NCI-H146 treated with DMSO at 0.1 percent for 48 hours (cell line): ENCODE measurements at regions not wholly inside any gene's neighbourhood (a gene's known extent, or its start where the extent isn't known, plus 50 kb on each side); places are given as distances from the start of the nearest gene placed in this dataset.
A peak's percentile ranks its signal among the peaks of the same experiment; 100 is the strongest.
"Not testable (repeated sequence)": the region's sequence is repeated elsewhere in the genome, so short reads cannot be mapped to it uniquely, and the experiment has no call there.

Experiments
- DNase-seq: peaks from one replicate; lab custom pipeline; 2025; ENCODE audit not compliant: unreplicated experiment; lab: John Stamatoyannopoulos, UW

DNA sequence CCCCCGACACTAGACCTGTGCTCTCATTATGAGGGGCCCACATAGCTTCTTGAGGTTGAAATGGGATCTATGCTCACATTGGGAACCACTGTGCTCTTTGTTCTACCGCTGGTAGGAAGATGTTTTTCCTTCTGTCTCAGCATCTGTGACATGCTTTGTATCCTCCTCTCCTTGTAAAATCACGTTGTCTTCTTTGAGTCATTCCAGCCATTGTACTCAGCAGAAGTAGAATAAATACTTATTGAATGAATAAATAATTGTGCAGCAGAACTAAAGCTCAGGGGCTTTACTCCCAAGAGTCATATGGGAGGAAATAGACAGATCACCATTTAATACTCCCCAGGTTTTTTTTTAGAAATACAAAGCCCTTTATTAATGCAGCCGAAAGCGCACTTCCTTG, 66.3 kb upstream of the EDEM3 start:
- DNase-seq = no peak

DNA sequence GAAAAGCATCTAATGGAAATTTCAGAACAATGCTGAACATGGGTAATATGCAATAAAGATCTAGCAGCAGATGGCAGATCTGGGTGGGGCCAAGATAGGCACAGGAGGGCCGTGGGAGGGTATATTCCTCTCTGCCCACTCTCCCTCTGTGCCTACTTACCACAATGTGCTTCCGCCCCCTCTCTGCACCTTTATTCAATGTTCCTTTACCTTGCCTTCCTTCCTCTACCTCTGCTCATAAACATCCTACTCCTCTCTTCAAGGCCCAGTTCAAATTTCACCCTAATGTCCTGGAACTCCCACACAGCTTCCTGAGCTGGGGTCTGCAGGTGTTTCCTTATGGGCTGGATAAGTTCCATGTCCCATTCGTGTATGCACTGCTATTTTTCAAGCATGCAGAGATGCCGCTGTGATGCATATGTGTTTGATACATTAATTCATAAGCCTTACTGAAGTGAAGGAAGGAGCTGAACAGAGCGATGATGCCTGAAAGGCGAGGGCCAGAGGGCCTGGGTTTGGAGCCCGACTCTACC, 65.6 kb upstream of the EDEM3 start:
- no peak for DNase-seq

DNA sequence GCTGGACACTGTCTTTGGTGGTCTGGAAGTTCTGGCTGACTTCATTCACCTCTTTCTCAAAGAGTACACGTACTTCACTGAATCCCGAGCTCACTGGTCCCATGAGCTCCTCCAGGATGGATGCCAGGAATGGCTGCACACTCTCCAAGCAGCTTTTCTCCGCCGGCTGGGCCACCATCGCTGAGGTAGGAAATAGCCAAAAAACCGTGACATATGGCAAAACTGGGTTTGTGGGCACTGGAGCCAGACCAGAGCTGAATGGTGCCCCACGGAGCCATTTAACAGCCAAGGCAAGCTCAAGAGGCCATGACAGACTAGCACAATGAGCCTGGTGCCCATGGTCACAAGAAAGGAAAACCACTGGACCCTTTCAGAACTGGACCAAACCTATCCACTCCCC, 64.0 kb upstream of the EDEM3 start:
- no peak for DNase-seq

DNA sequence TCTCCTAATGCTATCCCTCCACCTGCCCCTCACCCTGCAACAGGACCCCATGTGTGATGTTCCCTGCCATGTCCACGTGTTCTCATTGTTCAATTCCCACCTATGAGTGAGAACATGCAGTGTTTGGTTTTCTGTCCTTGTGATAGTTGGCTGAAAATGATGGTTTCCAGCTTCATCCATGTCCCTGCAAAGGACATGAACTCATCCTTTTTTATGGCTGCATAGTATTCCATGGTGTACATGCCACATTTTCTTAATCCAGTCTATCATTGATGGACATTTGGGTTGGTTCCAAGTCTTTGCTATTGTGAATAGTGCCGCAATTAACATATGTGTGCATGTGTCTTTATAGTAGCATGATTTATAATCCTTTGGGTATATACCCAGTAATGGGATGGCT, 62.3 kb upstream of the EDEM3 start:
- not testable (repeated sequence) for DNase-seq

DNA sequence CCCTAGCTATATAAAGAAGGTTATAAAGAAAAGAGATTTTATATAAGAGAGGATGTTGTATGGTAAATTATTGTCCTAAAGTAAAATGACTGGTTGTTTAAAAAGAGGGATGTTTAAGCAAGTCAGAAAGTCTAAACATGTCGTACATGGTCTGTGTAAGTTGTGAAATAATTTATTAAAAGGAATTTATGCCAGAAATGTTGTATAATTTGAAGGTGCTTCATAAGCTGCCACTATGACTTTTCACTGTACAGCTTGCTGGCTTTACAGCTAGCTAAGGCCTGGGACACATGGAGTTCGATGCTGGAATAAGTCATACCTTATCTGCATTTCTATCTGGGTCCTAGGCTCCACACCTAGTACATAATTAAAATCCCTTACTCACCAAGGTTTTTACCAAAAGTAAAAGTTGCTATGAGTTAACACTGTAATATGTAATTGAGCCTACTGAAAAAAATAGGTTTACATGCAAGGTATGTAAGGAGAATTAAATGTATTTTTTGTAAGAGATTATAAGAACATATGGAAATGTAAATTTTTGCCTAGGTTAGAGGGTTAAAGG, 59.0 kb upstream of the EDEM3 start:
- DNase-seq = no peak

DNA sequence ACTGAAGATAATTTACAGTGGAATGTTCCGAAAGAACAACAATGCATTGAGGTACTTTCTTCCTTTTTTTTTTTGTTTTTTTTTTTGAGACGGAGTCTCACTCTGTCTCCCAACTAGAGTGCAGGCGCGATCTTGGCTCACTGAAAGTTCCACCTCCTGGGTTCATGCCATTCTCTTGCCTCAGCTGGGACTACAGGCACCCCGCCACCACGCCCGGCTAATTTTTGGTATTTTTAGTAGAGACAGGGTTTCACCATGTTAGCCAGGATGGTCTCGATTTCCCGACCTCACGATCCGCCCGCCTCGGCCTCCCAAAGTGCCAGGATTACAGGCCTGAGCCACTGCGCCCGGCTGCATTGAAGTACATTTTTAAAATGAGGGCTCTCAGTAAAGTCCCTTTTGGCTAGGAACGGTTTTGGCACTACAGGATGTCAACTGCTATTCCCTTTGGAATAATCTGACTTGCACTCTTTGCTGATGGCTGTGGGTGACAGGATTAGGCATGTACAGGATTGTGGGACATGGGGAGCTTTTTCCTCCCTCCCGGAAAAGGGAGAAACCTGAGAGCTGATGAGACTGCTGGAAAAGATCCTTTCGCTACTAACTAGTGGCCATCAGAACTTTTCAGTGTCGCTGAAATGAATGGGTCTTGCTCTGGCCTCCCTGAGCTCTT, 56.9 kb upstream of the EDEM3 start:
- no peak for DNase-seq

DNA sequence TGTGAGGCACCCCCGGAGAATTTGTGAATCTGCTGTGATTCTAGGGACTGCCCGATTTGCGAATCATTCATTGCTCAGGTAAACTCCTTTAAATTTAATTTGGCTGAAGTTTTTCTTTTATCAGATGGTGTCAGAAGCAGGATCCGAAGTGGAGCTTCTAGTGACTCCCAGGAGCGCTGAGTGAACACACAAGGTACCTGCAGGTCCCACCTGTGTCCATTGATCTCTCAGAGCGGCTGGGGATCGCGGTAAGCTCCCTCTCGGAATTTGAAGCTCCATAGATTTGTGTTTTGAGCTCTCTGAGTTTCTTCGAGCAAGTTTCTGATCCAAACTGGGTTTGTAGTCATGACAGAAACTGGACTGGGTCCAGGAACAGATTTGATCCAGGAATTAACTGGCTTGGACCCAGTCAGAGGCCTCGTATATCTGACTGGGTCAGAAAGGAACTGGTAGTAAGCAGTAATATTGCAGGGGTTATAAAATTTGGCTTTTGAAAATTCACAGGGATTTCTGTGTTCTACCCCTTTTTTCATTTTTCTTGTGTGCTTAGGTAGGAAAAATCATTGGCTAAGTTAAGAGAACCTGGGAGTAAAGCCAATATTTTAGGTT, 56.2 kb upstream of the EDEM3 start:
- DNase-seq = no peak

DNA sequence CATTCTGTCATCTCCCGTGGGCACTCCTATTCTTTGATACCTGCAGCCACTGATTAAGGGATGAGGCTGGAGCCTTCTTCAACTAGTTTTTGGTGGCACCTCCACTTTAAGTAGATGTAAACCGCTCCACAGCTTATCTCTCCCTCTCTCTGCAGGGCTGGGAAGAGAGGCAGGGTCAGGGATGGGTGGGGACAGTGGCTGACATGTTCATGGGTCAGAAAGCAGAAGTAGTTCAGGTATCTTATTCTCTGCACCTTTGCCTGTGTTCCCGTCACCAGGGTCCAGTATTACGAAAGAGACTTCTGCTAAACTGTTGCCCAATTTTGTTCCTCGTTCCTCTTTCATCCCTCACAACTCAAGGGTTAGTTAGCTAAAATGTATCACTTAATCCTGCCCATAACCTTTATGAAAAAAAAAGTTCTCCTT, 51.7 kb upstream of the EDEM3 start:
- DNase-seq = no peak

DNA sequence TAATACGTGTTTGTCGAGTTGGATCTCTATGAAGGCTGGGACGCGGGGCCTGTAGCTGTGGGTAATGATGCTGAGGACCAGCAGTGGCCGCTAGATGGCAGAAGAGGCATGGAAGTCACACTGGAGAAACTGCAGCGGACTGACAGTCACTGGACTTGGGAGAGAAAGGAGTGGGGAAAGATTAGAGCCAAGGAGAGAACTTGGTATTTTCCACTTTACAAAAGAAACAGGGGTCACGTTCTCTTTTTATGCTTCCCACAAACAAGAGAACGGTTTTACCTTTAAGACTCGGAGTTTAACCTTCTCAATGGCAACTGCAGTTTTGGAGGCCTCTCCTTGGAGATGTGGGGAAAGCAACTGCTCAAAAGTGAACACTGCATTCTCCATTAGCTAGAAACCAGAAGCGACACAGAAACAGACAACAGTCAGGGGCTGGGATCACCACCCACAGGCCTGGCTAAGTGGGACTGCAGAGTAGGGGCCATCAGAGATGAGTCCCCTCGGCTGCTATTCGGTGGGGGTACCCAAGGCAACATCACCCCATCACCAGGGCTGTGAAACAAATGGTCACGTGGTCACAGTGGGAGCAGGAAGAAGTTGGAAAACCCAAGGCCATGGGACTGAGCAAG, 51.1 kb upstream of the EDEM3 start:
- DNase-seq = peak; percentile 79
